Activated naive CD4-positive, alpha-beta T cell treated with anti-CD3 and anti-CD28 coated beads for 36 hours (primary cell): ENCODE measurements at regions not wholly inside any gene's neighbourhood (a gene's known extent, or its start where the extent isn't known, plus 50 kb on each side); places are given as distances from the start of the nearest gene placed in this dataset.
"Not testable (repeated sequence)": the region's sequence is repeated elsewhere in the genome, so short reads cannot be mapped to it uniquely, and the experiment has no call there.

ENCODE experiments used
- CTCF ChIA-PET: fragments of 350-600 bp; sonication (Branson Sonifier 250); formaldehyde crosslinking; loops from one replicate; lab custom pipeline; 2021; ENCODE audit warnings: antibody characterized with exemption; lab: Charles Lee
- DNase-seq: peaks from one replicate; pipeline ENCODE4 v3.0.0-alpha.2; 2020
- H3K27ac Mint-ChIP-seq: one replicate; pipeline ENCODE4 v1.8.0; 2021; ENCODE audit warnings: mild to moderate bottlenecking, mixed read lengths
- H3K27me3 Mint-ChIP-seq: one replicate; pipeline ENCODE4 v1.8.0; 2021; ENCODE audit warnings: low read depth, mixed read lengths
- H3K36me3 Mint-ChIP-seq: one replicate; pipeline ENCODE4 v1.8.0; 2021; ENCODE audit warnings: low read depth, mixed read lengths
- H3K4me1 Mint-ChIP-seq: one replicate; pipeline ENCODE4 v1.8.0; 2021; ENCODE audit warnings: low read depth, mixed read lengths
- H3K4me3 Mint-ChIP-seq: one replicate; pipeline ENCODE4 v1.8.0; 2021; ENCODE audit warnings: mild to moderate bottlenecking, moderate library complexity, mixed read lengths
- H3K9me3 Mint-ChIP-seq: one replicate; pipeline ENCODE4 v1.8.0; 2021; ENCODE audit warnings: mixed read lengths
- intact Hi-C: fragments of 100-400 bp; cut with micrococcal nuclease; formaldehyde crosslinking; loops from one replicate; pipeline ENCODE4 v1.15.1; 2023

DNA sequence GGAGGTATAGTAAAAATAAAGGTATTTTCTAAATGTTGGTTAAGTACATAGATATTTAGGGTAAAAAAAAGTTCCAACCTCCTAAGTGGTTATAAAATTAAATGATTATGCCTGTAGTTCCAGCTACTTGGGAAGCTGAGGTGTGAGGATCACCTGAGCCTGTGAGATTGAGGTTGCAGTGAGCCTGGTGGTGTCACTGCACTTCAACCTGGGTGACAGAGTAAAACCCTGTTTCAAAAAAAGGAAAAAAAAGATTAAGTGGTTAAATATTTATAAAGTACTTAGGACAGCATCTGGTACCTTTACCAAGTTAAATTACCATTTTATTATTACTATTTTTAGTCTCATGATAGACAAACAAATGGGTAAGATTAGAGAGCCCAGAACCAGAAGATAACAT, 1801.0 kb downstream of the C4orf33 start:
- H3K36me3 Mint-ChIP-seq: no peaks in the 10 kb centered on the region

GRCh38 chr4:130901321-130901720, 1805.4 kb downstream of the C4orf33 start:
- CTCF ChIA-PET: no interaction called here
- no peak for DNase-seq
- Mint-ChIP-seq H3K27ac (no peak overlapping the region), H3K4me1 (no peaks in the 10 kb centered on the region), H3K27me3 (no peaks in the 10 kb centered on the region), H3K9me3 (no peaks in the 10 kb centered on the region), H3K36me3 (no peaks in the 10 kb centered on the region), H3K4me3 (no peak overlapping the region)
- intact Hi-C loops: no loop called here

More for the DNA sequence above, 1801.0 kb downstream of the C4orf33 start:
- Mint-ChIP-seq H3K27ac (no peak overlapping the region), H3K4me3 (no peak overlapping the region), H3K27me3 (no peaks in the 10 kb centered on the region), H3K9me3 (no peaks in the 10 kb centered on the region), H3K4me1 (no peaks in the 10 kb centered on the region)
- DNase-seq: no peak
- CTCF ChIA-PET: no interaction called here
- intact Hi-C loops: no loop called here

DNA sequence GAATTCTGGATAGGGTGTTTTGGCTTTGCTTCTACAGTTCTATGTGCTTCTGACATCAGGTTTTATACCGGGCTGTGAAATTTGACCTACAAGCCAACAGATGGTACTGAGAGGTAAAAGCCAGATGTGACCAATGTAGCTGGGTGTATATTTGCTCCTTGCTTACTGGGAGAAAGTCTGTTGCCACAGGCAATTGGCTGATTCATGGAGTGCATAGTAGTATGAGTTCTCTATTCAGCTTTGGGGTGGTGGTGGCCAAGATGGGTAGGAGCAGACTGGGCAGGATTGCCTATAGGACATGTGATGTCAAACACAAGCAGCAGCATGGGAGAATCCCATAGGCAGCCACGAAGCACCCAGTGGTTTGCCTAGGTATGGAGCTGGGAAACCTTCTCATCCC, 1827.0 kb downstream of the C4orf33 start:
- intact Hi-C loops: no loop called here
- CTCF ChIA-PET: no interaction called here
- Mint-ChIP-seq H3K4me3 (no peak overlapping the region), H3K27me3 (no peaks in the 10 kb centered on the region), H3K4me1 (no peaks in the 10 kb centered on the region), H3K9me3 (peaks cover 18% of the 10 kb centered on the region), H3K36me3 (no peaks in the 10 kb centered on the region), H3K27ac (no peak overlapping the region)
- DNase-seq: no peak

- Mint-ChIP-seq H3K36me3 (no peaks in the 10 kb centered on the region), H3K4me1 (no peaks in the 10 kb centered on the region), H3K27ac (no peak overlapping the region), H3K4me3 (no peak overlapping the region), H3K27me3 (no peaks in the 10 kb centered on the region), H3K9me3 (peaks cover 9% of the 10 kb centered on the region)
- intact Hi-C loops: no loop called here
- no peak for DNase-seq
- CTCF ChIA-PET: no interaction called here
Measured at GRCh38 chr4:130955520-130955919, 1859.6 kb downstream of the C4orf33 start.

DNA sequence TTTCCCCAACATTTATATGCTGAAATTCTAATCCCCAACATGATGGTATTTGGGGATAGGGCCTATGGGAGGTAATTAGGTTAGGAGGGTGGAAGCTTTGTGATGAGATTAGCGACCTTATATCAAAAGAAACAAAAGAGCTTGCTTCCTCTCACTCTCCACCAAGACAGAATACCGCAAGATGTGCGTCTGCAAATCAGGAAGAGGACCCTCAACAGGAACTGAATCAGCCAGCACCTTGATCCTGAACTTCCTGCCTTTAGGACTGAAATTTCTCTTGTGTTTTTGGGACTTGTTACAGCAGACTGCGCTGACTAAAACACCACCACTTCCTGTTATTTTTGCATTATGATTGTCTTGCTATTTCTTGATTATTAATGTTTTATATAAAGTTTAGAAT, 1889.4 kb downstream of the C4orf33 start:
- Mint-ChIP-seq H3K4me3 (no peak overlapping the region), H3K4me1 (no peaks in the 10 kb centered on the region), H3K9me3 (no peaks in the 10 kb centered on the region), H3K27ac (no peak overlapping the region), H3K27me3 (no peaks in the 10 kb centered on the region), H3K36me3 (no peaks in the 10 kb centered on the region)
- intact Hi-C loops: no loop called here
- DNase-seq: no peak
- CTCF ChIA-PET: no interaction called here

GRCh38 chr4:130995988-130996387, 1900.0 kb downstream of the C4orf33 start:
- H3K4me3 Mint-ChIP-seq: no peak overlapping the region
- CTCF ChIA-PET: no interaction called here
- peaks cover 3% of the 10 kb centered on the region for H3K9me3 Mint-ChIP-seq
- H3K27ac Mint-ChIP-seq: no peak overlapping the region
- no peaks in the 10 kb centered on the region for H3K27me3 Mint-ChIP-seq
- intact Hi-C loops: no loop called here
- no peaks in the 10 kb centered on the region for H3K36me3 Mint-ChIP-seq
- DNase-seq: no peak
- no peaks in the 10 kb centered on the region for H3K4me1 Mint-ChIP-seq

- H3K36me3 Mint-ChIP-seq: no peaks in the 10 kb centered on the region
Measured at GRCh38 chr4:131001371-131001770, 1905.4 kb downstream of the C4orf33 start.

GRCh38 chr4:131002132-131002531, 1906.2 kb downstream of the C4orf33 start:
- H3K27me3 Mint-ChIP-seq: no peaks in the 10 kb centered on the region
- H3K9me3 Mint-ChIP-seq: peaks cover 2% of the 10 kb centered on the region
- CTCF ChIA-PET: no interaction called here
- no peaks in the 10 kb centered on the region for H3K4me1 Mint-ChIP-seq
- intact Hi-C loops: no loop called here
- no peak overlapping the region for H3K27ac Mint-ChIP-seq
- no peak for DNase-seq
- no peak overlapping the region for H3K4me3 Mint-ChIP-seq
- no peaks in the 10 kb centered on the region for H3K36me3 Mint-ChIP-seq

More at GRCh38 chr4:131001371-131001770, 1905.4 kb downstream of the C4orf33 start:
- CTCF ChIA-PET: no interaction called here
- no peaks in the 10 kb centered on the region for H3K27me3 Mint-ChIP-seq
- no peaks in the 10 kb centered on the region for H3K4me1 Mint-ChIP-seq
- peaks cover 2% of the 10 kb centered on the region for H3K9me3 Mint-ChIP-seq
- H3K4me3 Mint-ChIP-seq: no peak overlapping the region
- intact Hi-C loops: no loop called here
- no peak overlapping the region for H3K27ac Mint-ChIP-seq
- no peak for DNase-seq

GRCh38 chr4:131006388-131006787, 1910.4 kb downstream of the C4orf33 start:
- intact Hi-C loops: no loop called here
- no peak for DNase-seq
- no peaks in the 10 kb centered on the region for H3K27me3 Mint-ChIP-seq
- no peaks in the 10 kb centered on the region for H3K36me3 Mint-ChIP-seq
- H3K27ac Mint-ChIP-seq: no peak overlapping the region
- CTCF ChIA-PET: no interaction called here
- peaks cover 3% of the 10 kb centered on the region for H3K9me3 Mint-ChIP-seq
- no peaks in the 10 kb centered on the region for H3K4me1 Mint-ChIP-seq
- no peak overlapping the region for H3K4me3 Mint-ChIP-seq

DNA sequence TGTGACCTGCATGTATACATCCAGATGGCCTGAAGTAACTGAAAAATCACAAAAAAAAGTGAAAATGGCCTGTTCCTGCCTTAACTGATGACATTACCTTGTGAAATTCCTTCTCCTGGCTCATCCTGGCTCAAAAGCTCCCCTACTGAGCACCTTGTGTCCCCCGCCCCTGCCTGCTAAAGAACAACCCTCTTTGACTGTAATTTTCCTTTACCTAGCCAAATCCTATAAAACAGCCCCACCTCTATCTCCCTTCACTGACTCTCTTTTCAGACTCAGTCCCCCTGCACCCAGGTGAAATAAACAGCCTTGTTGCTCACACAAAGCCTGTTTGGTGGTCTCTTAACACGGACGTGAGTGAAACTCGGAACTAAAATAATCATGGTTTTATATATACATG, 1916.0 kb downstream of the C4orf33 start:
- intact Hi-C loops, H3K36me3 Mint-ChIP-seq, H3K27ac Mint-ChIP-seq, CTCF ChIA-PET, H3K27me3 Mint-ChIP-seq, DNase-seq, H3K9me3 Mint-ChIP-seq, H3K4me3 Mint-ChIP-seq, H3K4me1 Mint-ChIP-seq: not testable (repeated sequence)

DNA sequence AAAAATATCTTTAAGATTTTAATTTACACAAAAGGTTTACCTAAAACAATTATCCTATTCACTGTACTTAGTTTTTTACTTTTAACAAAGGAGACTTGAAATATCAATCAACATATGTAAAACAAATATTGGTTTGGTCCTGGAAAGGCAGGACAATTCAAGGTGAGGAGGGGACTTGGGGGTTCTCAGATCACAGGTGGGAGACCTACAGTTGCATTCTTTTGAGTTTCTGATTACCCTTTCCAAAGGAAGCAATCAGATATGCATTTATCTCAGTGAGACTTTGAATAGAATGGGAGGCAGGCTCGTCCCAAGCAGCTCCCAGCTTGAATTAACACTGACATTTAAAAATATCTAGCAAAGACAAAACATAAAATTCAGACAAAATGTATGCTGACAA, 1917.3 kb downstream of the C4orf33 start:
- Mint-ChIP-seq H3K27me3 (no peaks in the 10 kb centered on the region), H3K36me3 (no peaks in the 10 kb centered on the region), H3K27ac (no peak overlapping the region), H3K4me3 (no peak overlapping the region), H3K9me3 (peaks cover 3% of the 10 kb centered on the region), H3K4me1 (no peaks in the 10 kb centered on the region)
- CTCF ChIA-PET: no interaction called here
- no peak for DNase-seq
- intact Hi-C loops: no loop called here

DNA sequence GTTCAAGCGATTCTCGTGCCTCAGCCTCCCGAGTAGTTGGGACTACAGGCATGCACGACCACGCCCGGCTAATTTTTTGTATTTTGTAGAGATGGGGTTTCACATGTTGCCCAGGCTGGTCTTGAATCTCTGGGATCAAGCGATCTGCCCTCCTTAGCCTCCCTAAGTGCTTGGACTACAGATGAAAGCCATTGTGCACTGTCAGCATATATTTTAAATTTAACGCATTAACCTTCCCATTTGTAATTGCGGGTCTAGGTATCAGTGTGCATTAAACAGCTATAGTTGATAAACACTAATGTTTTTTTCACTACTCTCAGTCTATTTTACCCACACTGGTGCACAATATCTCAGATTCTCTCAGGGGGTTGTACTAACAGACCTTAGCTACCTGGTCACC, 1930.8 kb downstream of the C4orf33 start:
- CTCF ChIA-PET: no interaction called here
- Mint-ChIP-seq H3K4me1 (no peaks in the 10 kb centered on the region), H3K4me3 (no peak overlapping the region), H3K36me3 (no peaks in the 10 kb centered on the region), H3K27me3 (no peaks in the 10 kb centered on the region), H3K27ac (no peak overlapping the region), H3K9me3 (no peaks in the 10 kb centered on the region)
- intact Hi-C loops: no loop called here
- no peak for DNase-seq

DNA sequence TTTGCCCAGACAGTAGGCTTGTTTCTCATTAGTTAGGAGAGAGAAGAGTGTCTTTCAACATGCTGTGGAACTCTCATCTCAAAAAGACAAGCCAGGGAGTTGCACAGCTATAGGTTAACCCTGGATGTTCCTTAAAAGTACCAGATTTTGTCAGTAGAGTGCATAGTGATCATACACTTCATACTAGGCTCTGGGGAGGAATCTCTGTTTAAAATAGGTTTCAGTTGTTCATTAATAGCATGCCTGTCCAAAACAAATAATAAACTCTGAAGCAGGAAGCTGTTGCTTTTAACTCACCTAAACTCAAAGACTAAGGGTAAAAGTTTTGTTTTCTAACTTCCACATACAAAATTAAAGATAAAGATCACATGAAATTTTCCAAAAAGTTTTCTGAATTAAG, 1948.4 kb downstream of the C4orf33 start:
- Mint-ChIP-seq H3K4me3 (no peak overlapping the region), H3K9me3 (peaks cover 3% of the 10 kb centered on the region), H3K27me3 (no peaks in the 10 kb centered on the region), H3K4me1 (no peaks in the 10 kb centered on the region), H3K36me3 (no peaks in the 10 kb centered on the region), H3K27ac (no peak overlapping the region)
- intact Hi-C loops: no loop called here
- DNase-seq: no peak
- CTCF ChIA-PET: no interaction called here

DNA sequence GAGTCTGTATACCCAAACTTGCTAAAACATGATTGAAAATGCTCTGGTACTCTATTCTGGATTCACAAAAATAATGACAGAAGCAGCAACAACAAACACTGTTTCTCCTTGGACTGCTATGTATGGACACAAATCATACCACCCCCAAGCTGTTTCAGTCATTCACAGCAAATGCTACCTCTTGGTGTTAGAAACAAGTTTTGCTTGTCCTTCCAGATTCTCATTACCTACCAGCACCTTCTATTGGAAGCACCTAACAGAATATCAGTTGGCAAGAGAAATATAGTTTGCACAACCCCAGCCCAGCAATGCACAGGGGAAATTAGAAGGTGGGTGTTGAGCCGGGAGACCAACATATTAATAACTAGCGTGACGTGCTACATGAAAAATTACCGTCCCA, 1950.9 kb downstream of the C4orf33 start:
- DNase-seq: no peak
- Mint-ChIP-seq H3K4me1 (no peaks in the 10 kb centered on the region), H3K27me3 (no peaks in the 10 kb centered on the region), H3K36me3 (no peaks in the 10 kb centered on the region), H3K4me3 (no peak overlapping the region), H3K9me3 (no peaks in the 10 kb centered on the region), H3K27ac (no peak overlapping the region)
- CTCF ChIA-PET: no interaction called here
- intact Hi-C loops: no loop called here
